Progenitor cell of endocrine pancreas (in vitro differentiated cells): ENCODE measurements at regions not wholly inside any gene's neighbourhood (a gene's known extent, or its start where the extent isn't known, plus 50 kb on each side); places are given as distances from the start of the nearest gene placed in this dataset.

Source experiments
- DNase-seq: peaks from one replicate; pipeline ENCODE4 v3.0.0; 2021; ENCODE audit warnings: low spot score; ENCODE audit not compliant: unreplicated experiment
- H3K27ac Mint-ChIP-seq: 2 replicates; pipeline ENCODE4 v1.8.0; 2021; ENCODE audit warnings: mild to moderate bottlenecking, moderate library complexity, mixed read lengths
- H3K27me3 Mint-ChIP-seq: 2 replicates; pipeline ENCODE4 v1.8.0; 2021; ENCODE audit warnings: mixed read lengths
- H3K36me3 Mint-ChIP-seq: 2 replicates; pipeline ENCODE4 v1.8.0; 2022; ENCODE audit warnings: mixed read lengths; ENCODE audit not compliant: insufficient read depth
- H3K4me1 Mint-ChIP-seq: 2 replicates; pipeline ENCODE4 v1.8.0; 2021; ENCODE audit warnings: low read depth, mixed read lengths
- H3K4me3 Mint-ChIP-seq: 2 replicates; pipeline ENCODE4 v1.8.0; 2021; ENCODE audit warnings: low read depth, mild to moderate bottlenecking, moderate library complexity, mixed read lengths
- H3K9me3 Mint-ChIP-seq: 2 replicates; pipeline ENCODE4 v1.8.0; 2021; ENCODE audit warnings: low read depth, mixed read lengths
- TF ChIP-seq, protein P1 (sequence below): fragments of 200-600 bp; sonication (generic); IDR thresholded peaks from one replicate; pipeline ENCODE4 v1.5.0; 2021; ENCODE audit warnings: antibody characterized with exemption, mild to moderate bottlenecking; ENCODE audit not compliant: unreplicated experiment

DNA sequence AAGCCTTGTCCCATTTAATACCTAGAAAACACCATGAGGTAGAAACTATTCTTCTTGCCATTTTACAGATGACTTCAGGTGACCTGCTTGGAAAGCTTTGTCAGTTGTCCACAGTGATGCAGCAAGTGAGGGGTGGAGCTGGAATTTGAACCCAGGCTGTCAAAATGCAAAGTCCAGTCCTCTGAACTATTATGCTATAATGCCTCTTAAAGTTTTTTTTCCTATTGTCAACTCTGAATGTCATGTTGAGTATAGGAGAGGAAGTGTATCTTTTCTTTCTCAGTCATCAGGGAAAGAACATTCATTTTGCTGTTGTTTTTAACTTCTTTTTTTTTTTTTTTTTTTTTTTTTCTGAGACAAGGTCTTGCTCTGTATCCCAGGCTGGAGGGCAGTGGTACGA, 525.6 kb downstream of the XYLT1 start:
- peaks cover 4% of the 10 kb centered on the region for H3K27me3 Mint-ChIP-seq
- H3K4me1 Mint-ChIP-seq, result peaks cover 5% of the 10 kb centered on the region
- no peak overlapping the region for H3K4me3 Mint-ChIP-seq
- DNase-seq, result no peak
- H3K36me3 Mint-ChIP-seq, result no peaks in the 10 kb centered on the region
- peaks cover 16% of the 10 kb centered on the region for H3K9me3 Mint-ChIP-seq
- H3K27ac Mint-ChIP-seq, result no peak overlapping the region
- TF ChIP-seq, protein P1, sequence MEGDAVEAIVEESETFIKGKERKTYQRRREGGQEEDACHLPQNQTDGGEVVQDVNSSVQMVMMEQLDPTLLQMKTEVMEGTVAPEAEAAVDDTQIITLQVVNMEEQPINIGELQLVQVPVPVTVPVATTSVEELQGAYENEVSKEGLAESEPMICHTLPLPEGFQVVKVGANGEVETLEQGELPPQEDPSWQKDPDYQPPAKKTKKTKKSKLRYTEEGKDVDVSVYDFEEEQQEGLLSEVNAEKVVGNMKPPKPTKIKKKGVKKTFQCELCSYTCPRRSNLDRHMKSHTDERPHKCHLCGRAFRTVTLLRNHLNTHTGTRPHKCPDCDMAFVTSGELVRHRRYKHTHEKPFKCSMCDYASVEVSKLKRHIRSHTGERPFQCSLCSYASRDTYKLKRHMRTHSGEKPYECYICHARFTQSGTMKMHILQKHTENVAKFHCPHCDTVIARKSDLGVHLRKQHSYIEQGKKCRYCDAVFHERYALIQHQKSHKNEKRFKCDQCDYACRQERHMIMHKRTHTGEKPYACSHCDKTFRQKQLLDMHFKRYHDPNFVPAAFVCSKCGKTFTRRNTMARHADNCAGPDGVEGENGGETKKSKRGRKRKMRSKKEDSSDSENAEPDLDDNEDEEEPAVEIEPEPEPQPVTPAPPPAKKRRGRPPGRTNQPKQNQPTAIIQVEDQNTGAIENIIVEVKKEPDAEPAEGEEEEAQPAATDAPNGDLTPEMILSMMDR, result no peak

DNA sequence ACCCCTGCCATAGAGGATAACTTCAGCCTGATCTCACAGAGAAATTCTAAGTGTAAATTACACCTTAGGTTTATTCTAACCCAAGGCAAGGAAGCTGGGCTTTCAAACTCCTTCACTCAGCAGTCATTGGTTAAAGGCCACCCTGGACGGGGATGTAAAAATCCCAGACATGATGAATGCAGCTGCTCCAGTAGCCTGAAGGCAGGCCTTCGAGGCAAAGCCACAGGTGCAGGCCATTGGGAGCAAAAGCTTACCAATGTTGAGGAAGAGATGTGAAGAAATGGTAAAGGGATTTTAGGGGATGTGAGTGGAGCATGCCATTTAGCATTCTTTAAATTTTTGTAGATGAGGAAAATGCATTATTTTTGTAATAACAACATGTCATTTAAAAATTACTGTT, 514.4 kb downstream of the XYLT1 start:
- H3K9me3 Mint-ChIP-seq, result no peaks in the 10 kb centered on the region
- H3K4me3 Mint-ChIP-seq, result no peak overlapping the region
- DNase-seq, result no peak
- H3K27ac Mint-ChIP-seq, result no peak overlapping the region
- H3K36me3 Mint-ChIP-seq, result no peaks in the 10 kb centered on the region
- TF ChIP-seq, protein P1, result no peak
- H3K27me3 Mint-ChIP-seq, result no peaks in the 10 kb centered on the region
- no peaks in the 10 kb centered on the region for H3K4me1 Mint-ChIP-seq

DNA sequence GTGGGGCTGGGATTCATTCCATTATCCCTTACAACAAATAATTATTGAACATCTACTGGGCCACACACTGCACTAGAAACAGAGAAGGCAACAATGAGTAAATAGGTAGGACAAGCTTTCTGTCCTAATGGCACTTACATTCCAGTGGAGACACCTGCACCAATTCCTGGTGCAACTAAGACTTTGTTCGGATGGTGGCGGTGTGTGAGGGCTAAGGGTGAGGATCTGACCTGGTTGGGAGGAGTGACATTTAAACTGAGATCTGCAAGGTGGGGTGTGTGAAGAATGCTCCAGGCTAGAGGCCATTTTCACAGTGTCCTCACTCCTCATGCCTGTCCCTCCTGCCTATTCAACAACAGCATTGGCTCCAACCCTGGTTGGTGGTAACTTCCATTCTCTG, 510.0 kb downstream of the XYLT1 start:
- H3K27me3 Mint-ChIP-seq, result no peaks in the 10 kb centered on the region
- TF ChIP-seq, protein P1, result no peak

GRCh38 chr16:16966439-16966838, 504.3 kb downstream of the XYLT1 start:
- Mint-ChIP-seq H3K4me1 (no peaks in the 10 kb centered on the region), H3K27ac (no peak overlapping the region), H3K4me3 (no peak overlapping the region), H3K36me3 (no peaks in the 10 kb centered on the region), H3K9me3 (peaks cover 6% of the 10 kb centered on the region), H3K27me3 (no peaks in the 10 kb centered on the region)
- TF ChIP-seq, protein P1, result no peak
- no peak for DNase-seq

More for the DNA sequence above, 510.0 kb downstream of the XYLT1 start:
- Mint-ChIP-seq H3K4me3 (no peak overlapping the region), H3K36me3 (no peaks in the 10 kb centered on the region), H3K4me1 (no peaks in the 10 kb centered on the region), H3K27ac (no peak overlapping the region), H3K9me3 (no peaks in the 10 kb centered on the region)
- DNase-seq, result no peak

DNA sequence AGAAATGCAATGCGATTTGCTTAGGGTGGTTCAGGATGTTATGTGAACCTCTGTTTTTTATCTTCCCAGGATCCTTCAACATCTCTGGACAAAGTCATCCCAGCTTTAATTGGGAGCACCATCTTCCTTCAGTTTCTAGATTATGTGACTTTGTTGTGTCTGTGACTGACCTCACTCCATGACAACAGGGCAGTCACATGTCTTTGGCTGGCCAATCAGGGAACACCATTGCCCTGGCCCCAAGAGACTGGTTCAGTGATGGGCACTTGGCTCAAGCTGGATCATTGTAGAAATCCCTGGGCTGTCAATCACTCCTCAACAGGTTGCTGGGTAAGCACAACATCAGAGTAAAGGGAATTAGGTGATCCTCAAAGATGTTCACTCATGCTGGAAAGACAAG, 499.7 kb downstream of the XYLT1 start:
- no peaks in the 10 kb centered on the region for H3K36me3 Mint-ChIP-seq
- TF ChIP-seq, protein P1, result no peak
- DNase-seq, result no peak
- no peak overlapping the region for H3K27ac Mint-ChIP-seq
- no peaks in the 10 kb centered on the region for H3K27me3 Mint-ChIP-seq
- H3K9me3 Mint-ChIP-seq, result peaks cover 6% of the 10 kb centered on the region
- no peaks in the 10 kb centered on the region for H3K4me1 Mint-ChIP-seq
- H3K4me3 Mint-ChIP-seq, result no peak overlapping the region
